ENCODE measurements at regions not wholly inside any gene's neighbourhood (a gene's known extent, or its start where the extent isn't known, plus 50 kb on each side); places are given as distances from the start of the nearest gene placed in this dataset.

DNA sequence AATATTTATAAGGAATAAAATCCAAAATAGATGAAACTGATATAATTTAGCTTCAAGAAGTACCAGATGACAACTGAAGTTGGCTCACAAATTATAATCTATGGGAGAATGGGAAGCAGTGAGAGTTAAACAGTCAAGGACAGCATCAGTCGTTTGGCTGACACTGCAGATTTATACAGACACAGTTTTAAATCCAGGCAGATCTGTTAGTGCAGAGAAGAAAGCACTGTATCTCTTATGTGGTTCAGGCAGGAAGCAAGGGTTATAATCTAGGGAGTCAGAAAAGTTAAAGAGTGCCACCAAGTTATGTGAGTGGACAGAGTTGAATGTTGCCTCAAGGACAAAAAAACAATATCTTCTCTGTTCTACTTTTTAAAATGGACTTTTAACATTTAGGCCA lies 880.2 kb downstream of the TSN start:
- TF ChIP-seq, protein P1, sequence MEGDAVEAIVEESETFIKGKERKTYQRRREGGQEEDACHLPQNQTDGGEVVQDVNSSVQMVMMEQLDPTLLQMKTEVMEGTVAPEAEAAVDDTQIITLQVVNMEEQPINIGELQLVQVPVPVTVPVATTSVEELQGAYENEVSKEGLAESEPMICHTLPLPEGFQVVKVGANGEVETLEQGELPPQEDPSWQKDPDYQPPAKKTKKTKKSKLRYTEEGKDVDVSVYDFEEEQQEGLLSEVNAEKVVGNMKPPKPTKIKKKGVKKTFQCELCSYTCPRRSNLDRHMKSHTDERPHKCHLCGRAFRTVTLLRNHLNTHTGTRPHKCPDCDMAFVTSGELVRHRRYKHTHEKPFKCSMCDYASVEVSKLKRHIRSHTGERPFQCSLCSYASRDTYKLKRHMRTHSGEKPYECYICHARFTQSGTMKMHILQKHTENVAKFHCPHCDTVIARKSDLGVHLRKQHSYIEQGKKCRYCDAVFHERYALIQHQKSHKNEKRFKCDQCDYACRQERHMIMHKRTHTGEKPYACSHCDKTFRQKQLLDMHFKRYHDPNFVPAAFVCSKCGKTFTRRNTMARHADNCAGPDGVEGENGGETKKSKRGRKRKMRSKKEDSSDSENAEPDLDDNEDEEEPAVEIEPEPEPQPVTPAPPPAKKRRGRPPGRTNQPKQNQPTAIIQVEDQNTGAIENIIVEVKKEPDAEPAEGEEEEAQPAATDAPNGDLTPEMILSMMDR (IDR thresholded peaks at IDR 0.05), result no peak
- no peak for TF ChIP-seq EZH2 (IDR thresholded peaks at IDR 0.05; ENCODE audit: borderline replicate concordance, insufficient read depth, low read depth, low read length, poor library complexity, severe bottlenecking)
